GM23338 (cell line): ENCODE measurements at regions not wholly inside any gene's neighbourhood (a gene's known extent, or its start where the extent isn't known, plus 50 kb on each side); places are given as distances from the start of the nearest gene placed in this dataset.

Source experiments
- ATAC-seq: fragments of 200-7000 bp; cut with Tn5 transposase; 3 replicates; pipeline ENCODE4 v1.9.1; 2020
- DNase-seq: peaks from one replicate; pipeline ENCODE4 v3.0.0-alpha.2; 2015; ENCODE audit warnings: low spot score
- H2AFZ ChIP-seq: fragments of 200-600 bp; sonication (generic); 2 replicates; pipeline ENCODE4 v1.8.0; 2016; ENCODE audit warnings: antibody characterized with exemption, mild to moderate bottlenecking, moderate library complexity
- H3F3A ChIP-seq: fragments of 200-600 bp; sonication (generic); replicated peaks from 2 replicates; pipeline ENCODE4 v1.8.0; 2017; ENCODE audit warnings: antibody characterized with exemption, mixed run types, low read depth
- H3K27ac ChIP-seq: fragments of 200-600 bp; sonication (generic); 2 replicates; pipeline ENCODE4 v1.6.1; 2016; ENCODE audit warnings: low read depth
- H3K27me3 ChIP-seq: fragments of 200-600 bp; sonication (generic); 2 replicates; pipeline ENCODE4 v1.8.0; 2016; ENCODE audit warnings: mild to moderate bottlenecking, mixed run types, moderate library complexity; ENCODE audit not compliant: insufficient read depth
- H3K36me3 ChIP-seq: fragments of 200-600 bp; sonication (generic); 2 replicates; pipeline ENCODE4 v1.8.0; 2016; ENCODE audit warnings: mild to moderate bottlenecking; ENCODE audit not compliant: insufficient read depth
- H3K4me1 ChIP-seq: fragments of 200-600 bp; sonication (generic); 2 replicates; pipeline ENCODE4 v1.8.0; 2016; ENCODE audit warnings: mild to moderate bottlenecking, moderate library complexity; ENCODE audit not compliant: insufficient read depth
- H3K4me2 ChIP-seq: fragments of 200-600 bp; sonication (generic); 2 replicates; pipeline ENCODE4 v1.7.1; 2017; ENCODE audit warnings: mixed run types
- H3K4me3 ChIP-seq: fragments of 200-600 bp; sonication (generic); 2 replicates; pipeline ENCODE4 v1.6.1; 2016; ENCODE audit warnings: mixed run types
- H3K79me2 ChIP-seq: fragments of 200-600 bp; sonication (generic); replicated peaks from 2 replicates; pipeline ENCODE4 v1.8.0; 2017; ENCODE audit warnings: mild to moderate bottlenecking; ENCODE audit not compliant: insufficient read depth
- H3K9me2 ChIP-seq: fragments of 200-600 bp; sonication (generic); 2 replicates; pipeline ENCODE4 v1.8.0; 2017; ENCODE audit not compliant: insufficient read depth
- H4K20me1 ChIP-seq: fragments of 200-600 bp; sonication (generic); replicated peaks from 2 replicates; pipeline ENCODE4 v1.8.0; 2017; ENCODE audit warnings: mild to moderate bottlenecking; ENCODE audit not compliant: insufficient read depth
- H3K27ac Mint-ChIP-seq: 2 replicates; pipeline ENCODE4 v1.8.0; 2020; ENCODE audit warnings: inconsistent platforms, mild to moderate bottlenecking, moderate library complexity, mixed read lengths
- H3K27me3 Mint-ChIP-seq: 3 replicates; pipeline ENCODE4 v1.8.0; 2022; ENCODE audit warnings: low read depth, mild to moderate bottlenecking, moderate library complexity, mixed read lengths, inconsistent platforms; ENCODE audit not compliant: insufficient read depth, poor library complexity
- H3K36me3 Mint-ChIP-seq: 3 replicates; pipeline ENCODE4 v1.8.0; 2021; ENCODE audit warnings: low read depth, mild to moderate bottlenecking, inconsistent platforms, moderate library complexity, mixed read lengths
- H3K4me1 Mint-ChIP-seq: 3 replicates; pipeline ENCODE4 v1.8.0; 2020; ENCODE audit warnings: mild to moderate bottlenecking, inconsistent platforms, mixed read lengths
- H3K4me3 Mint-ChIP-seq: 3 replicates; pipeline ENCODE4 v1.8.0; 2021; ENCODE audit warnings: moderate library complexity, mild to moderate bottlenecking, inconsistent platforms, mixed read lengths
- H3K9me3 Mint-ChIP-seq: 3 replicates; pipeline ENCODE4 v1.8.0; 2020; ENCODE audit warnings: moderate library complexity, mild to moderate bottlenecking, inconsistent platforms, mixed read lengths
- CREB1 ChIP-seq: fragments of 250-450 bp; sonication (Bioruptor Pico); IDR thresholded peaks from 2 replicates; pipeline ENCODE4 v1.5.0; 2020; ENCODE audit warnings: low read depth, mild to moderate bottlenecking, moderate library complexity
- CTCF ChIP-seq, 2 experiments: fragments of 200-600 bp in 1 of 2; sonication (generic) in 1 of 2; conservative IDR thresholded peaks; 2 replicates each; pipeline versions ENCODE4 v1.5.1 to v1.6.1; 2016 to 2017; ENCODE audit warnings: antibody characterized with exemption in 2 of 2, low read depth in 2 of 2, mild to moderate bottlenecking in 2 of 2, moderate library complexity in 1 of 2
- JUNB ChIP-seq: IDR thresholded peaks from one replicate; pipeline ENCODE4 v1.6.1; 2016; ENCODE audit warnings: antibody characterized with exemption; ENCODE audit not compliant: unreplicated experiment
- NANOG ChIP-seq: IDR thresholded peaks from 2 replicates; pipeline ENCODE4 v1.6.1; 2016; ENCODE audit warnings: antibody characterized with exemption, borderline replicate concordance
- POLR2AphosphoS5 ChIP-seq: IDR thresholded peaks from 2 replicates; pipeline ENCODE4 v1.6.1; 2016; ENCODE audit warnings: antibody characterized with exemption, low read depth
- REST ChIP-seq: IDR thresholded peaks from one replicate; pipeline ENCODE4 v1.6.1; 2018; ENCODE audit warnings: antibody characterized with exemption; ENCODE audit not compliant: unreplicated experiment
- STAT1 ChIP-seq: IDR thresholded peaks from one replicate; pipeline ENCODE4 v1.6.1; 2016; ENCODE audit warnings: antibody characterized with exemption; ENCODE audit not compliant: unreplicated experiment
- ZNF331 ChIP-seq: fragments of 250-450 bp; sonication (Bioruptor Pico); IDR thresholded peaks from 2 replicates; pipeline ENCODE4 v1.5.0; 2020; ENCODE audit warnings: low read depth, mild to moderate bottlenecking, moderate library complexity
- TF ChIP-seq, protein P1 (sequence below): IDR thresholded peaks from 2 replicates; pipeline ENCODE4 v1.6.1; 2016; ENCODE audit warnings: antibody characterized with exemption

- no peak for TF ChIP-seq REST
- TF ChIP-seq, protein P1, sequence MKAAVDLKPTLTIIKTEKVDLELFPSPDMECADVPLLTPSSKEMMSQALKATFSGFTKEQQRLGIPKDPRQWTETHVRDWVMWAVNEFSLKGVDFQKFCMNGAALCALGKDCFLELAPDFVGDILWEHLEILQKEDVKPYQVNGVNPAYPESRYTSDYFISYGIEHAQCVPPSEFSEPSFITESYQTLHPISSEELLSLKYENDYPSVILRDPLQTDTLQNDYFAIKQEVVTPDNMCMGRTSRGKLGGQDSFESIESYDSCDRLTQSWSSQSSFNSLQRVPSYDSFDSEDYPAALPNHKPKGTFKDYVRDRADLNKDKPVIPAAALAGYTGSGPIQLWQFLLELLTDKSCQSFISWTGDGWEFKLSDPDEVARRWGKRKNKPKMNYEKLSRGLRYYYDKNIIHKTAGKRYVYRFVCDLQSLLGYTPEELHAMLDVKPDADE = no peak
These were observed 1125.7 kb downstream of the HACE1 start (continued) for GRCh38 chr6:103734016-103734415.

GRCh38 chr6:103729658-103730057 lies 1130.1 kb downstream of the HACE1 start:
- Histone ChIP-seq H3K36me3 (no peaks in the 10 kb centered on the region), H2AFZ (no peak overlapping the region), H3K4me1 (no peaks in the 10 kb centered on the region), H4K20me1 (no peaks in the 10 kb centered on the region), H3K4me2 (no peak overlapping the region), H3K4me3 (no peak overlapping the region), H3K27ac (no peak overlapping the region), H3F3A (no peaks in the 10 kb centered on the region), H3K79me2 (no peaks in the 10 kb centered on the region), H3K27me3 (no peaks in the 10 kb centered on the region), H3K9me2 (no peaks in the 10 kb centered on the region)
- no peaks in the 10 kb centered on the region for H3K4me1 Mint-ChIP-seq
- peaks cover 4% of the 10 kb centered on the region; the same call in 1 of the 3 replicates for H3K9me3 Mint-ChIP-seq
- no peak overlapping the region for H3K27ac Mint-ChIP-seq
- no peaks in the 10 kb centered on the region for H3K27me3 Mint-ChIP-seq
- ATAC-seq (no peak; the same call in 2 of the 3 replicates), DNase-seq (peak; percentile 32)
- H3K4me3 Mint-ChIP-seq = no peak overlapping the region
- H3K36me3 Mint-ChIP-seq = no peaks in the 10 kb centered on the region
- TF ChIP-seq STAT1 = no peak
- no peak for TF ChIP-seq ZNF331 (CRISPR knock-in tag)
- TF ChIP-seq JUNB = no peak
- TF ChIP-seq CTCF (conservative IDR thresholded peaks at IDR 0.05; ENCODE audit: low read depth in 2 of 2) = no peak; a peak in 1 of 4 replicates
- TF ChIP-seq NANOG = no peak
- TF ChIP-seq CREB1 (CRISPR knock-in tag) = no peak
- TF ChIP-seq POLR2AphosphoS5 = no peak
- no peak for TF ChIP-seq REST
